ENCODE measurements at regions not wholly inside any gene's neighbourhood (a gene's known extent, or its start where the extent isn't known, plus 50 kb on each side); places are given as distances from the start of the nearest gene placed in this dataset.

DNA sequence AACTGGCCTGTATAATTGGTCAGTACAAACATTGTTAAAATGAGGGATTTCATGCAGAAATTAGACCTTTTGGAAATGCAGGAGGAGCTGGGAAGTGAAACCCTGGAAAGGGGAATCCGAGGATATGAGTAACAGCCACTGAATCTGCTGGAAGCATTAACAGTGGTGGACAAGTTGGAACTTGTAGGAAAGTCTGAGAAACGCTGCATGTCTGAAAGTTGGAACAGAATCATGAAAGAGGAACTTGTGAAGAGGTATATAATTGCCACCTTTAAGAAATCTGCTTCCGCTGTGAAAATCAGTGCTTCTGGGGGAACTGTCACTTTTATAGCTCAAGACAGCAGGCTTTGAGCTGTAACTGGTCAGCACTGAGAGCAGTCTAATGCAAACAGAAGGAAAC lies 716.5 kb upstream of the PRR20A start:
- no peak overlapping the region for H2BK5ac ChIP-seq (ENCODE audit: low read depth, low read length)
- no peak overlapping the region for H3K14ac ChIP-seq (ENCODE audit: insufficient read length)
- H2BK120ac ChIP-seq (replicated peaks; ENCODE audit: low read depth, low read length): no peak overlapping the region
- no peak overlapping the region for H3K4ac ChIP-seq (replicated peaks; ENCODE audit: insufficient read length, low read depth, low read length)
- ChIA-PET CTCF (ENCODE audit: partially characterized antibody) (no interaction called here), POLR2A (ENCODE audit: partially characterized antibody) (no interaction called here)
- H4K91ac ChIP-seq (replicated peaks; ENCODE audit: insufficient read length, low read length): no peak overlapping the region
- no peaks in the 10 kb centered on the region for H3K4me1 ChIP-seq (replicated peaks in 1 of 4; ENCODE audit: control insufficient read depth in 3 of 4, insufficient read depth in 4 of 4, low read length in 3 of 4)
- no peak overlapping the region for H4K5ac ChIP-seq (ENCODE audit: insufficient read length, low read depth, low read length)
- no peak overlapping the region for H2BK15ac ChIP-seq (ENCODE audit: low read length)
- H3K23ac ChIP-seq (ENCODE audit: insufficient read length): no peak overlapping the region
- no peak overlapping the region for H3K4me2 ChIP-seq (ENCODE audit: insufficient read depth in 1 of 2, low read depth in 2 of 2, low read length in 2 of 2)
- H3K27me3 ChIP-seq (replicated peaks in 1 of 4; ENCODE audit: control insufficient read depth in 3 of 4, extremely low read depth in 1 of 4, insufficient read depth in 3 of 4, low read length in 3 of 4): no peaks in the 10 kb centered on the region
- H3K23me2 ChIP-seq (ENCODE audit: low read depth, low read length): no peaks in the 10 kb centered on the region
- H3K9ac ChIP-seq (replicated peaks in 1 of 4; ENCODE audit: extremely low read depth in 1 of 4, low read depth in 3 of 4, low read length in 3 of 4): no peak overlapping the region
- TF ChIP-seq POLR2A (IDR thresholded peaks at IDR 0.05; ENCODE audit: control extremely low read depth in 1 of 2, low read depth in 2 of 2, low read length in 2 of 2): no peak
- no peak for TF ChIP-seq RXRA (IDR thresholded peaks at IDR 0.05; ENCODE audit: insufficient read depth, low read depth, low read length)
- no peak for TF ChIP-seq BRCA1 (IDR thresholded peaks at IDR 0.05; ENCODE audit: low read depth, low read length)
- TF ChIP-seq CEBPB (IDR thresholded peaks at IDR 0.05; ENCODE audit: low read depth, low read length): no peak
- TF ChIP-seq YY1 (IDR thresholded peaks at IDR 0.05; ENCODE audit: low read depth, low read length): no peak
- no peak for TF ChIP-seq POU5F1 (IDR thresholded peaks at IDR 0.05; ENCODE audit: low read depth, low read length)
- TF ChIP-seq, protein P1, sequence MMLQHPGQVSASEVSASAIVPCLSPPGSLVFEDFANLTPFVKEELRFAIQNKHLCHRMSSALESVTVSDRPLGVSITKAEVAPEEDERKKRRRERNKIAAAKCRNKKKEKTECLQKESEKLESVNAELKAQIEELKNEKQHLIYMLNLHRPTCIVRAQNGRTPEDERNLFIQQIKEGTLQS (IDR thresholded peaks at IDR 0.05; ENCODE audit: insufficient read depth, low read depth, low read length): no peak
- TF ChIP-seq KDM1A (IDR thresholded peaks at IDR 0.05; ENCODE audit: borderline replicate concordance, low read length): no peak
- TF ChIP-seq JUND (IDR thresholded peaks at IDR 0.05; ENCODE audit: low read length): no peak
- no peak for FAIRE-seq
- H2BK20ac ChIP-seq (ENCODE audit: low read length): no peak overlapping the region
- 79% methylated on average over 3 of the region's 3 CpGs; no CpG with 5 or more reads in 1 of the 2 experiments for WGBS, 2 experiments (ENCODE audit: extremely low coverage in 1 of 2, insufficient coverage in 1 of 2, insufficient read length in 1 of 2, insufficient replicate concordance in 2 of 2, low coverage in 1 of 2, low lambda C conversion rate in 2 of 2, missing lambda C conversion rate in 1 of 2)
- no peaks in the 10 kb centered on the region for H3K79me1 ChIP-seq (ENCODE audit: low read depth, low read length)
- no peaks in the 10 kb centered on the region for H4K20me1 ChIP-seq (replicated peaks in 1 of 2; ENCODE audit: control insufficient read depth in 1 of 2, insufficient read depth in 2 of 2, low read length in 2 of 2)
- H3K36me3 ChIP-seq (ENCODE audit: control insufficient read depth in 2 of 4, insufficient read depth in 4 of 4, low read length in 3 of 4): no peaks in the 10 kb centered on the region
- no peaks in the 10 kb centered on the region for H3K79me2 ChIP-seq (ENCODE audit: control insufficient read depth in 1 of 2, insufficient read depth in 2 of 2, low read length in 2 of 2)
- no peak overlapping the region for H3K18ac ChIP-seq (ENCODE audit: extremely low read depth, low read length)
- peak overlapping the region; percentile 86 for H2AFZ ChIP-seq (ENCODE audit: low read length)
- no peak overlapping the region for H2BK12ac ChIP-seq (ENCODE audit: low read depth, low read length)
- DNase-seq (ENCODE audit: low read depth in 1 of 2, low spot score in 2 of 2): no peak
- no peak overlapping the region for H2AK5ac ChIP-seq (ENCODE audit: low read depth, low read length)
- no peak overlapping the region for H4K8ac ChIP-seq (ENCODE audit: extremely low read depth, insufficient read depth, low read length)
- no peaks in the 10 kb centered on the region for H3K9me3 ChIP-seq (ENCODE audit: insufficient read depth in 2 of 2, low read depth in 1 of 2, low read length in 1 of 2)
- H3K27ac ChIP-seq (ENCODE audit: low read depth, low read length): no peak overlapping the region
- no peak overlapping the region for H3K56ac ChIP-seq (replicated peaks; ENCODE audit: insufficient read length, low read depth, low read length)
- no peak overlapping the region for H3K4me3 ChIP-seq (ENCODE audit: extremely low read depth in 1 of 4, insufficient read depth in 2 of 4, low read depth in 3 of 4, low read length in 4 of 4)

Data from H1 (cell line).